Right ventricle myocardium inferior (tissue), 1 donor: ENCODE measurements at regions not wholly inside any gene's neighbourhood (a gene's known extent, or its start where the extent isn't known, plus 50 kb on each side); places are given as distances from the start of the nearest gene placed in this dataset.
A peak's percentile ranks its signal among the peaks of the same experiment; 100 is the strongest.

Experiments
- ATAC-seq: fragments of 200-7000 bp; cut with Tn5 transposase; one replicate; pipeline ENCODE4 v1.9.1; 2020; ENCODE audit warnings: mild to moderate bottlenecking, moderate library complexity
- DNase-seq: peaks from one replicate; pipeline ENCODE4 v3.0.0; 2021; ENCODE audit errors: missing footprints
- intact Hi-C: fragments of 100-400 bp; cut with DNase I; formaldehyde crosslinking; loops from one replicate; pipeline ENCODE4 v1.11.0; 2022
- donor health status: DM: no; HTN: yes; CAD: no; lungs with severe emphysema.

DNA sequence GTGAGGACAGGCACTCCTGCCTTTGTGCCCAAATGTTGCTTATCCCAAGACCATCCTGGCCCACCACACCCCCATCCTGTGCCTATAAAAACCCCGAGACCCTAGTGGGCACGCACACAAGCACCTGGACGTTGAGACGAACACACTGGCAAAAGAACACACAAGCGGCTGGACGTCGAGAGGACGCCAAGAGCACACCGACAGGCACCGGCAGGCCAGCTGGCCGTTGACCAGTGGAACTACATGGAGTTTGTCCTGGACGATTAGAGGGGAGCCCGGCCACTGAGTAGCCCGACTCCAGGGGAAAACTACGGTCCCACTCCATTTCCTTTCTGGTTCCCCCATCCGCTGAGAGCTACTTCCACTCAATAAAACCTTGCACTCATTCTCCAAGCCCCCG is 301.7 kb downstream of the PCDH10 start:
- ATAC-seq (no peak), DNase-seq (no peak)
- intact Hi-C loops = no loop called here

DNA sequence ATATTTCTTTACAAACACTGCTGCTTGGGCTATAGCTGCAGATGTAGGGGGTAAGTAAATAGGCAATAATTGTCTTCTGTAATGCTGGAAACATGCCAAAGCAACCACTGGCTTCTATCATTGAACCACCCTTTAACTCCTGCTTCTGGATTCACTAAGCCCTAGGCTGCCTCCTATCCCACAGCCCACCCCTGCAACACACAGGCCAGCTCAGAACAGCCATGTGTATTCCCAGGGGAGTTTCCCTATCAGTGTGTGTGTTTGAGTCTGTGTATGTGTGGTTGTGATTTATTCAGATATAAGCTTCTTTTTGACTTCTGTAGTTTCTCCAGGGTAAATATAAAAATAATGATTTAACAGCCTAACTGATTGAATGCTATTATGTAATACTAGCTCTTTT is 291.3 kb downstream of the PCDH10 start:
- intact Hi-C loops = no loop called here
- no peak for ATAC-seq
- no peak for DNase-seq

DNA sequence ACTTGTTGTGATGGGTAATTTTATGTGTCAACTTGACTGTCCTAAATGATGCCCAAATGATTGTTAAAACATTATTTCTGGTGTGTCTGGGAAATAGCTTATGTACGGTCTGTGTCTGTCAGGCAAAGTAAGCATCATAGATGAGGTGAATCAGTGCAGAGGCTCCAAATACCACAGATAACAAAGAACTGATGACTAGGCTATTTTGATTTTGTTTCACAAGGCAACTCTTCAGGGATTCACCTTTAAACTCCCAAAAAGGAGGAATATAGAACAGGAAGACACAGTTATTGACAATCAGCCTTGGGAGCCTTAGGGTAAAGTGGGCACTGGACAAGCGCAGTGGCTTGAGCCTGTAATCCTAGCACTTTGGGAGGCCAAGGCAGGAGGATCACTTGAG is 290.7 kb downstream of the PCDH10 start:
- intact Hi-C loops = no loop called here
- no peak for ATAC-seq
- no peak for DNase-seq

DNA sequence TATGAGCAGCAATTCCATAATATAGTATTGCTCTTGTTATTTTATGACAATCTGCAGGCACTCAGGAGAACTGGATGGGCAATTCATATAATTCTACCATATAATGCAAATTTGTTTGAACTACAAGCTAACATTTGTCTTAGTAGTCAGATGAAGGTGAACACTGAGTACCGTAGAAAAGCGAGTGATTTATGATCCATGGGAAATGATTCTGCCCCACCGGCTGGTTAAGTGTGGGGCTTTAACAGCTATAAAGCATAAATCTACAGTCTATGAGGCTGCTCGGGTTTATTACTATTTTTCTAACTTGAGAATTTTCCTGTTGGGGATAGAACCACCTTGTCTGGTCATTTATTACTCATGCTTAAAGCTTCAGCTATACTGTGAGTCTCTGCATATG is 275.5 kb downstream of the PCDH10 start:
- DNase-seq (no peak), ATAC-seq (no peak)
- intact Hi-C loops = no loop called here

DNA sequence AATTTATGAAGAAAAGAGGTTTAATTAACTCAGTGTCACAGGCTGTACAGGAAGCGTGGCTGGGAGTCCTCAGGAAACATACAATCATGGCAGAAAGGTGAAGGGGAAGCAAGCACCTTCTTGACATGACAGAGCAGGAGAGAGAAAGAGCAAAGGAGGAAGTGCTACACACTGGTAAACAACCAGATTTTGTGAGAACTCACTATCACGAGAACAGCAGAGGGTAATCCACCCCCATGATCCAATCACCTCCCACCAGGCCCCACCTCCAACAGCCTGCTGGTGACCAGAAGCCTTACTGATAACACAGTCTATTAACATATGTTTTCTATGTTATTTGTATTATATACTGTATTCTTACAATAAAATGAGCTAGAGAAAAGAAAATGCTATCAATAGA is 254.8 kb downstream of the PCDH10 start:
- no peak for ATAC-seq
- intact Hi-C loops = no loop called here

DNA sequence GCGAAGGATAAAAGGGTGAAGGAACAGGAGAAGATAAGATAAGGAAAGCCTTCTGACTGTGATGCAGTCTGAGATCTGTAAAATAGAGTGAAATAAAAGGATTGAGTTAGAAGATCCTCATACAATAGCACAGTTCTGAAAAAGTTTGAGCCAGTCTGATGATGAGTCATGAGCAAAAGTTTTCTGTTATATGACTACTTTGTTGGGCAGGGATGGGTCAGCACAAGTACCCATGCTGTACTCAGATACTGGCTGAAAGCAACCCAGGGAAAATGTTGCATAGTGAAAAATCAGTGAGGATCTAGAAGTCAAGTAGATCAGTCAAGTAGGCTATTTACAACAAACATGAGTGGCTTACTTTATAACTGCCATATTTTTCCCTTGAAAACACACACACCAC is 253.5 kb downstream of the PCDH10 start:
- no peak for DNase-seq
- intact Hi-C loops = no loop called here
- no peak for ATAC-seq

More for the DNA sequence above, 254.8 kb downstream of the PCDH10 start:
- DNase-seq = no peak

DNA sequence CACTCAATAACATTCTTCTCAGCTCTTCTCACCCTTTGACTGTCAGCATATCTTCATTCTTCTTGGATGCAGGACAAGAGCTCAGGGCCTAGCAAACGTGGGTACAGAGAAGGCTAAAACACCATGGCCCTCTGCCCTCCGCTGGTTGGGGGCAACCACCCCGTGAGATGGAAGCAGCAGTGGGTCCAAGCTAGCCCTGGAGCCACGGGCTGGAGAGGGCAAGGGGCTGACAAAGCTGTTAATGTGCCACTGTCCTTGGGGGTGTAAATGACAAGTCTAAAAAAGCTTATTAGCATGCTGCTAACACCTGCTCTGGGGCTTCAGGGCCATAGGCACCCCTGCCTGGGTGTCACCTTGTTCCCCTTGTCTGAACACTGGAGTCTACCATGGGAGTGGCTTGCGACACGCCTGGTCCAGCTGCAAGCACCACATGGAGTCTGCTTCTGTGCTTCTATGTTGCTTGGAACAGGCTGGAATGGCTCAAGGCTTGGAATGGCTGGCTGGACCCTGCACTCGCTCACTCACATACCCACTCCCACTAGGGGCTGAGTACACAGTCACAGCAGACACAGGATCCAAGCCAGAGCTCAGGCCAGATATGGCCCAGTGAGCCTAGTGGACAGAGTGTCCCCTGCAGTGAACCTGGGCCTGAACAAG is 246.0 kb downstream of the PCDH10 start:
- ATAC-seq (peak; percentile 13), DNase-seq (no peak)
- intact Hi-C loops = no loop called here

DNA sequence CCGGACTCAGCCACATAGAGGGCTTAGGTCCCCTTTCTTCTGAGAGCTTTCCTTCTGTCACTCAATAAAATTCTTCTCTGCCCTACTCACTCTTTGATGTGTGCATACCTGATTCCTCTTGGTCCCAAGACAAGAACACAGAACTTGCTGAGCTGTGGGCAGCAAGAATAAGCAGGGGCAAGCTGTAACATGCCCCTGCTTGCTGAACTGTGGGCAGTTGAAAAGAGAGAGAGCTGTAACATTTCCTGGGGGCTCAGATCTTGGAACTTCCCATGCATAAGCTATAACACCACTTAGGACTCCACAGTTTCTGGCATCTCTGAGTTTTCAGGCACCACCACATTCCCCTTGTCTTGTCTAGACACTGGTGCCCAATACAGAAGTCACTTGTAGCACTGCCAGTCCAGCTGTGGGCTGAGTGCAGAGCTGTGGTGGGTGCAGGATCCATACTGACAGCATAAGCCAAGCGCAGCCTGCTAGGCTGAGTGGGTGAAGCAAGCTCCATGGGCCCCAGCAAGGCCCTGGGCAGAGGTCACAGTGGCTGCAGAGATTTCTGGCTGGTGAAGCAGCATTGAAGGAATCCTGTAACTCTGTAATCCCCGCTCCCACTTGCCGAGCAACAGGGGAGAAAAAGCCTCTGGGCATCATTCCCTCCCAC is 241.2 kb downstream of the PCDH10 start:
- ATAC-seq = no peak
- intact Hi-C loops = no loop called here

DNA sequence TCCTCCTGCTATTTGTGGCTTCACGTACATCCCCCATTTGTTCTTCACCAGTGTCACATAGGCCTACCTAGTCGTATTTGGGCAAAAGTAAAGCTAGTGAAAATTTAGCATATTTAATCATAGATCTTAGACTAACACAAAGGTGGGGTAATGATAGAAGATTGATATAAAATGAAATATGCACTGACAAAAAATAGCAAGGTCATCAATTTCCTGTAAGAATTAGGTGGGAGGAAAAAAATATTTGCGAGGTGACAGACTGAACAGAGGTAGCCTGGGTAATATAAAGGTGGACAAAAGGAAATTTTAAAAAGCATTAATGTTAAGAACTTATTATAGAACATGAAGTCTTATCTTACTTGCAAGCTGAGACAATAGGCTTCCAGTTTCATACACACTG is 239.9 kb downstream of the PCDH10 start:
- intact Hi-C loops = no loop called here
- DNase-seq = no peak
- ATAC-seq = no peak

More for the DNA sequence above, 241.2 kb downstream of the PCDH10 start:
- no peak for DNase-seq

DNA sequence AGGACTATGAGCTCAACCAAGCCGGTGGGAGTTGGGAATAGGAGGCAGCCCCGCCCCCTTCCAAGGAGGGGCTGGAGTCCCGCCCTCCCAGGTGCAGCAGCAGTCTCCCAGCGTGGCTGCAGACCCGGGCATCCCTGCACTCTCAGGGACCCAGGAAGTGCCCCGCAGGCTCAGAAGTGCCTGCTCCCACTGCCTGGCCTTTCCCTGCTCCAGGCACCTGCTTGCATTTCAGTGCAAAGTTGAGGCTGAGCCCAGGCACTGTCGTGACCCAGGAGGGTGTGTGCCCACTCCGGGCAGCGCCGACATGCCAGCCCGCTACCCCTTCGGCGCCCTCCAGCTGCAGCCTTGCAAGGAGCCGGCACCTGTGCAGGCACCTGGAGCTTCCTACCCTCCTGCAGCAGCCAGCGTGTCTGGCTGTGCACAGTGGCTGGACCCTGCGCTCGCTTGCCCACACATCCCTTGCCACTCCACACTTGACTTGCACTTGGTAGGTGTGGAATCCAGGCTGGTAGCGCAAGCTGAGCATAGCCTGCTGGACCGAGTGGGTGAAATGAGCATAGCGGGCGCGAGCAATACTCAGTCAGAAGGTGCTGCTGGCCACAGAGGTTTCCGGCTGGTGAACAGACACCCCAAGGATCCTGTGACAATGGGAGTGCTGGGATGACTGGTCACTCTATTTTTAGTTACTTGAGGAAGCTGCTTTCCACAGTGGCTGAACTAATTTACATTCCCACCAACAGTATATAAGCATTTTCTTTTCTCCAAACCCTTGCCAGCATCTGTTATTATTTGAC is 236.3 kb downstream of the PCDH10 start:
- no peak for ATAC-seq
- intact Hi-C loops = no loop called here
- DNase-seq = no peak

DNA sequence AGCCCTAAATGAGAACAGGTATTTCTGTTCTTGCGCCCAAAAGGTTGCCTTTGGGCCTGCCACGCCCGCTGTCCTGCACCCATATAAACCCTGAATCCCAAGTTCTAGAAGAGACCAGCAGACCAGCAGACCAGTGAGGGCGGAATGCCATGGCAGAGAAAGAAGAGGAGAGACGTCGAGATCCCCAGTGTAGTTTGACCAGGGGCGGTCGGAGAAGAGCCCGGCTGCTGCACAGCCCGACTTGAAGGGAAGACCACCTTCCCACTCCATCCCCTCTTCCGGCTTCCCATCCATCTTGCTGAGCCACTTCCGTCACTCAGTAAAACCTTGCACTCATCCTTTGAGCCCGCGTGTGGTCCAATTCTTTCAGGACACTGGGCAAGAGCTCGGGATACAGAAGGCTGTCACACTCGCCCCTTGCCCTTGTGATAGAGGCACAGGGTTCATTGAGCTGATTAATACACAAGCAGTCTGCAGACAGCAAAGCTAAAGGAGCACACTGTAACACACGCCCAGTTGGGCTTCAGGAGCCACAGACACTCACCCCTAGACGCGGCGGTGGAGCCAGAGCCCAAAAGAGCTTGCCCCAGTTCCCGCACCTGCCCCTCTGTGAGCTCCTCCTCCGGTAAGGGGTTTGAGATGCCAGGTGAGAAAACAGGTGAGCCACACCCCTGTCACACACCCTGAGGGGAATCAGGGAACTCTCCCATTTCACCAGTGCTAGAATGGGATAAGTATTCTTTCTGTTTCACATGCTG is 230.8 kb downstream of the PCDH10 start:
- DNase-seq (no peak), ATAC-seq (no peak)
- intact Hi-C loops = no loop called here

DNA sequence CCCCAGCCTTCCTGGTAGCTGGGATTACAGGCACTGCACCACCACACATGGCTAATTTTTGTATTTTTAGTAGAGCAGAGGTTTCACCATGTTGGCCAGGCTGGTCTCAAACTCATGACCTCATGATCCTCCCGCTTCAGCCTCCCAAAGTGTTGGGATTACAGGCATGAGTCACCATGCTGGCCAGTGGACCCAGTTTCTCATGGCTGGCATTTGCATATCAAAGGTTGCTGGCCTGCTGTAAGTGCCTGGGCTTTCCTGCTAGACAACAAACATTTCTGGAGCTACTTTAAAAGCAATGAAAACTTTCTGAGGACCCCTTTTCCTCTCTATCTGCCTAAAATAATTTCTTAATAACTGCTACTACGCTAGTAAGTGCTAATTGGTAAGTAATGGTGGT is 228.2 kb downstream of the PCDH10 start:
- DNase-seq (no peak), ATAC-seq (no peak)
- intact Hi-C loops = no loop called here

DNA sequence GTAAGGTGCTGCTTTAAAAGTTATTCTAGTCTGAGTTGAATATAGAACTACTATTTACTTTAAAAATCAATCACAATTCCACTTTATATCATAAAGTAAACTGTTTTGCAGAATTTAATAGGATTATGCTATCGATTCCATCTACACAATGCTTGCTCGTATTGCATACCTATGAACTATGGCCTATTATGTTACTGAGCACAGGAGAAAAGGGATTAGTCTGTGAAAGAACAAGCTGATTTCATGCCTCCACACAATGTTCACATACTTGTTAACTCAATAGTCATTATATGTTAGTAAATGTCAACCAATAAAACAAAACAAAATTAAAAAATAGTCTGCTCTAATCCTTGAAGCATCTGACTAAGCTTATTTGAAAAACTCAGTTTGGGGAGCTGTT is 223.6 kb downstream of the PCDH10 start:
- intact Hi-C loops = no loop called here
- ATAC-seq = no peak
- no peak for DNase-seq

DNA sequence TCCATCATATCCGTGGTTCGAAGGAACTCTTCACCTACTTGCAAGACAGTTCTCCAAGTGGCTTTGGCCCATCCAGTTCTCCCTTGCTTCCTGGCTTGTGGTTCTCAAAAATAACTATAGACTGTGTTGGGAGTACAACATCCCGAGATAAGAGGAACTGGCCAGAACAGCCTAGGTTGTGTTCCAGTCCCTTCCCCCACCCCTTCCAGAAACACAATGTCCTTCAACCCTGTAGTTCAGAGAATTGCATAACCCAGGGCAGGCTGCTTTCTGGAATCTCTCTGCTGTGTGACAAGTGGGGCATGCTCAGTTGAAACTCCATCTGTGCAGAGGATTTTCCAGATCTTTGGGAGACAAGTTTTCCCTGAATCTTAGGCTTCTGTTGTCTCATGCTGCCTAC is 206.5 kb downstream of the PCDH10 start:
- DNase-seq = no peak
- intact Hi-C loops = no loop called here
- ATAC-seq = no peak

DNA sequence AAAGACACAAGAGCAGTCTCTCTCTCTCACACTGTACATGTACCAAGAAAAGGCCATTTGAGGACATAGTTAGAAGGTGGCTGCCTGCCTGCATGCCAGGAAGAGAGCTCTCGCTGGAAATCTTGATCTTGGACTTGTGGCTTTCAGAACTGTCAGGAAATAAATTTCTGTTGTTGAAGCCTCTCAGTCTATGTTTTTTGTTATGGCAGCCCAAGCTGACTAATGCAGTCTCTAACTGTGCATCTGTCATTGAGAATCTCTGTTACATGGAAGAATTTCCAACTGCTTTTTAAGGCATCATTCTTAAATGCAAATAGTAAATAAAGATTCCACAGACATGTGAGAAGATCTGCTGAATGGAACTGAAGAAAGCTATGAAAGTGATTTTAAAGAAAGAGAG is 198.3 kb downstream of the PCDH10 start:
- intact Hi-C loops = no loop called here
- ATAC-seq (no peak), DNase-seq (no peak)

DNA sequence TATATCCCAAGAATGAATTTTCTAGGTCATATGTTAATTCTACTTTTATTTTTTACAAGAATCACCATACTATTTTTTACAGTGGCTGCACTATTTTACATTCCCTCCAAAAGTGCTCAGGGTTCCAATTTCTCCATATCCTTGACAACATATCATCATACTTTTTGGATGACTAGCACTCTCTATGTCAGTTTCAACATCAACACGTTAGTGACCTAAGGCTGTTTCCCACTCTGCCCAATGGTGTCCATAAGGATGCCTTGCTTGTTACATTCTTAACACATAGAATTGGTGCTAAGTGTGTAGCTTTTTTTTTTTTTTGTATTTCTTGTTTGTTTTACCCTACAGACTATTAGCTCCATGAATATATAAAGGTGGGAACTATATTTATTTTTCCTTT is 175.4 kb downstream of the PCDH10 start:
- DNase-seq (no peak), ATAC-seq (no peak)
- intact Hi-C loops = no loop called here

DNA sequence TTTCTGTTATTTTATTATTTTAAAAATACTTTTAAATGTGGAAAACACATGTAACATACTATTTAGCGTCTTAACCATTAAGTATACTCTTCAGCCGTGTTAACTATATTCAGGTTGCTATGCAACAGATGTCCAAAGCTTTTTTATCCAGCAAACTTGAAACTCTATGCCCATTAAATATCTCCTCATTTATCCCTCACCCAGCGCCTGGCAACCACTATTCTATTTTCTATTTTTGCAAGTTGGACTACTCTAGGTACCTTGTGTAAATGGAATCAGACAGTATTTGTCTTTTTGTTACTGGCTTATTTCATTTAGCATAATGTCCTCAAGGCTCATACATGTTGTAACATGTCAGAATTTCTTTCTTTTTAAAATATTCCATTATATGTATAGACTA is 174.6 kb downstream of the PCDH10 start:
- intact Hi-C loops = no loop called here
- DNase-seq (no peak), ATAC-seq (no peak)

DNA sequence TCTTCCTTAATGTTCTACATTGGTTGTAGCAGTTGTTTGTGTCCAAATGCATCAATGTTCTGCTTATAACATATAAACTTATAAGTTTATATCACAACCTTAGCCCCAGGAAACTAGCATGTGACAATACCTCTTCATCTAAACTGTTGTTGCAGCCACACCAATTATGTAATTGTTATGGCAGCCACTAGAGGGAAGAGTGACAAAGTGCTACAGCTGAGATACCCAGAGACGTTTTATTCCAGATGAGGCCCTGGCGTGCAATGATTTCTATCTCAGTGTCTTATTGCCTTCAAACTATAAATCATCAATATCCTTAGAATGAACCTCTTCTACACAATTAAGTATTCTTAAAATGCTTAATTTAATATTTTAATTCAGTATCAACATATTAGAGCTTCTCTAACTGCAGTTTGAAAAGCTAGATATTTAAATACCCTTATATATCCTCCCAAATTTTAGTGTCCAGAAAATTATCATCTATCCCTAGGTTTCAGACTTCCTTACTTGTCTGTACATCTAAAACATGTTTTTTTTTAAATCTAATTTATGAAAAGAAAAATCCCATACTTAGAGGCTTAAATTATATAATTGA is 171.6 kb downstream of the PCDH10 start:
- DNase-seq (no peak), ATAC-seq (no peak)
- intact Hi-C loops = no loop called here

DNA sequence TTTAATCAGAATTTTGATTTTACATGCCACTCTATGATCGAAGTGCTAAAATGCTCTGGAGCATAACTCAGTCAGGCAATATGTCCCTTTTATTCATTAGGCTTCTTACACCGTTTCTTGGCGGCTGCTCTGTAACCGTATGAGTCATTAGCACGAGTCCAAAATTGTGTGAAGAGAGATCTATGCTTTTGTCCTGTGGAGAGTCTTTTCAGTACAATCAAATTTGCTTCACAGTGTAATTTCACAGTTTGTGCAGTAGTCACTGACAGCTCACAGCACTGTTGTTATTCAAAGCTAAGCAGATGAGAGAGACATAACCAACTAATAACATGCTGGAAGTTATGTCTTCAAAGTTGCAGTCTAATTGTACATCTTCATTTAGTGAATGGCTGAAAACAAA is 167.8 kb downstream of the PCDH10 start:
- intact Hi-C loops = no loop called here
- DNase-seq = no peak
- ATAC-seq = no peak
